ENCODE measurements at regions not wholly inside any gene's neighbourhood (a gene's known extent, or its start where the extent isn't known, plus 50 kb on each side); places are given as distances from the start of the nearest gene placed in this dataset.
"Not testable (repeated sequence)": the region's sequence is repeated elsewhere in the genome, so short reads cannot be mapped to it uniquely, and the experiment has no call there.

DNA sequence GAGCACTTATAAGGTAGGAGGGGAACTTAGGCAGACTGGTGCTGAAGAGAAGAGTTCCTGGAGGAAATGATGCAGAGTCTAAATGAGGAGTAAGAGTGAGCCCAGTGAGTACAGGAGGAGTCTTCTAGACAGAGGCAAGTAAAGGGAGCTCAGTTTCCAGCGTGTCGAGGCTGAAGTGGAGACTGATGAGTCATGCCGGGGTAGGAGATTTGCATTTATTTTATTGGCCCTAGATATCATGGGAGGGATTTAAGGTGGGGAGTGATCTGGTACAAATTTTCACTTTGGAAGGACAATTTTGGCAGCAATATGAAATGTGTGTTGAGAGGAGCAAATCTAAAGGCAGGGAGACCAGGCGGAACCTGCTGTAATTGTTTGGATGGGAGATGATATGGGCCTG, 157.5 kb downstream of the TTC8 start:
- H3K4me3 ChIP-seq: no peak overlapping the region
- H3K4me1 ChIP-seq: no peaks in the 10 kb centered on the region
- H3K36me3 ChIP-seq: no peaks in the 10 kb centered on the region
- intact Hi-C loops (cut with DNase I; ENCODE audit: low total_unique reads): no loop called here
- TF ChIP-seq POLR2A (IDR thresholded peaks at IDR 0.05) (no peak), POLR2AphosphoS5 (IDR thresholded peaks at IDR 0.05) (no peak)
- TF ChIP-seq, protein P1, sequence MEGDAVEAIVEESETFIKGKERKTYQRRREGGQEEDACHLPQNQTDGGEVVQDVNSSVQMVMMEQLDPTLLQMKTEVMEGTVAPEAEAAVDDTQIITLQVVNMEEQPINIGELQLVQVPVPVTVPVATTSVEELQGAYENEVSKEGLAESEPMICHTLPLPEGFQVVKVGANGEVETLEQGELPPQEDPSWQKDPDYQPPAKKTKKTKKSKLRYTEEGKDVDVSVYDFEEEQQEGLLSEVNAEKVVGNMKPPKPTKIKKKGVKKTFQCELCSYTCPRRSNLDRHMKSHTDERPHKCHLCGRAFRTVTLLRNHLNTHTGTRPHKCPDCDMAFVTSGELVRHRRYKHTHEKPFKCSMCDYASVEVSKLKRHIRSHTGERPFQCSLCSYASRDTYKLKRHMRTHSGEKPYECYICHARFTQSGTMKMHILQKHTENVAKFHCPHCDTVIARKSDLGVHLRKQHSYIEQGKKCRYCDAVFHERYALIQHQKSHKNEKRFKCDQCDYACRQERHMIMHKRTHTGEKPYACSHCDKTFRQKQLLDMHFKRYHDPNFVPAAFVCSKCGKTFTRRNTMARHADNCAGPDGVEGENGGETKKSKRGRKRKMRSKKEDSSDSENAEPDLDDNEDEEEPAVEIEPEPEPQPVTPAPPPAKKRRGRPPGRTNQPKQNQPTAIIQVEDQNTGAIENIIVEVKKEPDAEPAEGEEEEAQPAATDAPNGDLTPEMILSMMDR (IDR thresholded peaks at IDR 0.05): no peak
- H3K27me3 ChIP-seq: no peaks in the 10 kb centered on the region
- DNase-seq (ENCODE audit: low spot score in 2 of 2): no peak
- H3K27ac ChIP-seq: no peak overlapping the region
- H3K9me3 ChIP-seq: peaks cover 5% of the 10 kb centered on the region in 2 donors

DNA sequence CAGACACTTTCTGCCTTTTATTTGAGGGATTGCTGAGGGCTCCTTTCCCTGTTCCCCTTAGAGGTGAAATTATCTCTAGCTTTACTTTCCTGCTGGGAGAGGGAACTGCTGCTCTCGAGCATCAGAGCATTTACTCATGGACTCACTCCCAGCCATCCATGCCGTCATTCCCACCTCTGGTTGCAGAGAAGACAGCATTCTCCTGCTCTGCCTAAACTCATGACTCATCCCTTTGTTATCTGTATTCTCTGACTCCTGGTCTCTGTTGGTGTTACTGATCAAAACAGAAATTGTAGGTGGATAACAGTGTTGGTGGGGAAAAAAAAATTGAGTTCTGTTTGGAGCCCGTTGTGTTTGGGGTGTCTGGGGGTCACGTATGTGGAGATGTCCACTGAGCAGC, 159.3 kb downstream of the TTC8 start:
- no peak for TF ChIP-seq POLR2AphosphoS5 (IDR thresholded peaks at IDR 0.05)
- no peak for TF ChIP-seq POLR2A (IDR thresholded peaks at IDR 0.05)
- TF ChIP-seq, protein P1 (IDR thresholded peaks at IDR 0.05): no peak
- Histone ChIP-seq H3K27me3 (no peaks in the 10 kb centered on the region), H3K36me3 (no peaks in the 10 kb centered on the region), H3K4me3 (no peak overlapping the region), H3K27ac (no peak overlapping the region), H3K9me3 (peaks cover 5% of the 10 kb centered on the region in 2 donors), H3K4me1 (no peaks in the 10 kb centered on the region)
- intact Hi-C loops (cut with DNase I; ENCODE audit: low total_unique reads): no loop called here
- DNase-seq (ENCODE audit: low spot score in 2 of 2): no peak

DNA sequence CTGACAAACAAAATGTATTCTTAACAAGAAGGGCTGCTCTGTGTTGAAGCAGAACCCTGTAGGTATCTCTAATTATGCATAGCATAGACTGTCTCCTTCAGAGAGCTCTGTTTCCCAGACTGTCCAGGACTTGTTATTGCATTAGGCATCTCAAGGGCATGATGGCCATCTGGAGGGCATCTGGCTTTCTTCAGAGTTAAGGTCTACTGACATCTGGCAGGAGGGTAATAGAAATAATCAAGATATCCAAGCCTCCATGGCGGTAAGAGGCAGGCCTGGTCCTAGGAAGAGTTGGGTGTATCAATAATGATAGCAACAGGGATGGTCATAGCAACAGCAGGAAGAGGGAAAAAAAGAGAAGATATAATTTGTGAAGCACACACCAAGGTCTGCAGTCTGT, 161.2 kb downstream of the TTC8 start:
- Histone ChIP-seq H3K27ac (no peak overlapping the region), H3K9me3 (peaks cover under 1 to 5% of the 10 kb centered on the region in 2 donors), H3K4me1 (no peaks in the 10 kb centered on the region), H3K27me3 (no peaks in the 10 kb centered on the region), H3K36me3 (no peaks in the 10 kb centered on the region), H3K4me3 (no peak overlapping the region)
- intact Hi-C loops (cut with DNase I; ENCODE audit: low total_unique reads): no loop called here
- no peak for TF ChIP-seq POLR2AphosphoS5 (IDR thresholded peaks at IDR 0.05)
- TF ChIP-seq POLR2A (IDR thresholded peaks at IDR 0.05): no peak
- TF ChIP-seq, protein P1 (IDR thresholded peaks at IDR 0.05): no peak
- no peak for DNase-seq (ENCODE audit: low spot score in 2 of 2)

DNA sequence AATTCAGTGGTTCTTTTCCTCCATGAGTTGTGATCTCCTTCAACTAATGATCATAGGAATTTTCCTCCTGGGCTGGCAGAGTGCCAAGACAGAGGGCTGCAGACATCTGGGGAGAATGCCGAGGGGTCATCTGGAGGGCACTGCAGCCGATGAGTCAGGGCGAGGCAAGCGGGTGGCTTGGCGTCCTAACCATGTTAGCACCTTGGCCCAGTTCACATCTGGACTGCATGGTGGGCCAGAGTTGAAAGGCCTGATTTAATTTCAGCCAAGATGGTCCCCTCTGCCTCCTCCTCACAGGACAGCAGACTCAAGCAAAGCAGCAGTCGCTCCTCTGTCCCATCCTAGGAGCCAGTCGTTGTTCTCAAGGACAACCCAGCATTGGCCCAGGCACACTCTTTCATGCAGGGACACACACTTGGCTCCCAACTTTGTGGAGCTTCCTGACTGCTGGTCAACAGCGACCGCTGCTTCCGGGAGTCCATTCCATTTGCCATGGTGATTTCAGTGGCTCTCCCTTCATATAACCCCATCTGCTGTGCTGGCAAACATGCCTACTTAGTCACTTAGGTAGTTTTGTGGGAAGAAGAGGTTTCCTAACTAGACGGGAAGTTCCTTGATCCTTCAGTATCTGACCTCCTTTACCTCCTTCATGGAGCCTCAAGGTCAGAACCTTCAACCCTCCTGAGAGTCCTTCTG, 161.8 kb downstream of the TTC8 start:
- intact Hi-C loops (cut with DNase I; ENCODE audit: low total_unique reads): no loop called here
- no peak overlapping the region for H3K27ac ChIP-seq
- no peak overlapping the region for H3K4me3 ChIP-seq
- no peak for TF ChIP-seq POLR2A (IDR thresholded peaks at IDR 0.05)
- TF ChIP-seq POLR2AphosphoS5 (IDR thresholded peaks at IDR 0.05): no peak
- TF ChIP-seq, protein P1 (IDR thresholded peaks at IDR 0.05): no peak
- no peaks in the 10 kb centered on the region for H3K27me3 ChIP-seq
- H3K9me3 ChIP-seq: peaks cover 0 to 2% of the 10 kb centered on the region in 2 donors
- DNase-seq (ENCODE audit: low spot score in 2 of 2): no peak
- H3K4me1 ChIP-seq: no peaks in the 10 kb centered on the region
- no peaks in the 10 kb centered on the region for H3K36me3 ChIP-seq

DNA sequence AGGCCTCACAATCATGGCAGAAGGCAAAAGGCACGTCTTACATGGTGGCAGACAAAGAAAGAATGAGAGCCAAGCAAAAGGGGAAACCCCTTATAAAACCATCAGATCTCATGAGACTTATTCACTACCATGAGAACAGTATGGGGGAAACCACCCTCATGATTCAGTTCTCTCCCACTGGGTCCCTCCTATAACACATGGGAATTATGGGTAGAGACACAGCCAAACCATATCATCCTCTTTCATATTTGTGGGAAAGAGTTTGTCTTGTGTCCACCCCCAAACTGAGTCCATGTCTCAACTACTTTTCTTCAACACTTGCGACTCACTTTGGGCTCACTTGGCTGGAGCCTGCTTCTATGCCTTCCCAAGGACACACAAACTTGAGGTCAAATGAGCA, 162.5 kb downstream of the TTC8 start:
- H3K27me3 ChIP-seq; intact Hi-C loops (cut with DNase I; ENCODE audit: low total_unique reads); H3K36me3 ChIP-seq; H3K9me3 ChIP-seq; H3K27ac ChIP-seq; H3K4me3 ChIP-seq; DNase-seq (ENCODE audit: low spot score in 2 of 2); H3K4me1 ChIP-seq: not testable (repeated sequence)

Data from breast epithelium (tissue), 4 donors.